HG03139 (cell line): ENCODE measurements at regions not wholly inside any gene's neighbourhood (a gene's known extent, or its start where the extent isn't known, plus 50 kb on each side); places are given as distances from the start of the nearest gene placed in this dataset.

Source experiments
- ATAC-seq: cut with Tn5 transposase; IDR thresholded peaks from one replicate; pipeline ENCODE4 v1.9.1; 2021; ENCODE audit not compliant: unreplicated experiment

DNA sequence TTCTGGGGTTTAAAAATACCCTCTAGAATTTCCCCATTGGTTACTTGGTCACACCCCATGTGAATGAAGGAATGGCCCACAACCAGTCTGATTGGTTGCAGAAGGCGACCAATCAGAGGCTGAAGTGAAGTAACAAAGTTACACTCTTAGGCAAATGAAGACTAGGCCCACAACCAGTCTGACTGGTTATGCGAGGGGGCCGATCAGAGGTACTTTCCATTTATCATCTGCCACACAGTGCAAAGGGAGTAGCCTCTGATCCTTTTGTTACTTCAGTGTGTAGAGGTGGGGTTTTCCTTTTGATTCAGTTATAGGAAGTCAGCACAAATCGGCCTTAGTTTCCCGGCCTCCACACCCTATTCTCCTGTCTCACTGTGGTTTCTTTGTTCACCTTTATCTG is 61.2 kb upstream of the SGK1 start:
- ATAC-seq = peak; percentile 70

DNA sequence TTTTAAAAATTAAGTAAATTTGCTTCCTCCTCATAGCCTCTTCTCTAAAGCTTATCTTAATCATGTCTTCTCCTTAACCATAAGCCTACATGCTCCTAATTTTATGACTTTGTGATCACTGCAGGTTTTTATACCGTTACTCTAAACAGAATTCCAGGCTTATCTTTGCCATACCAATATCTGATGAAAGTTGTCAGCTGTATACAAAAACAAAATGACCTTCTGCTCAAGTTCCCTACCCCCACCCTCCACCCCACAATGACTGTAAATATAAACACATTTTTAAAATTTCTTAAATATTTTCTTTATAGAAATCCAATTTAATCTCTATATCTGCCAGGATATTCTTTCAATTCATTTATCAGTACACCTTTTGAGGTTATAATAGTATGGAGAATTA is 60.5 kb upstream of the SGK1 start:
- ATAC-seq = no peak

DNA sequence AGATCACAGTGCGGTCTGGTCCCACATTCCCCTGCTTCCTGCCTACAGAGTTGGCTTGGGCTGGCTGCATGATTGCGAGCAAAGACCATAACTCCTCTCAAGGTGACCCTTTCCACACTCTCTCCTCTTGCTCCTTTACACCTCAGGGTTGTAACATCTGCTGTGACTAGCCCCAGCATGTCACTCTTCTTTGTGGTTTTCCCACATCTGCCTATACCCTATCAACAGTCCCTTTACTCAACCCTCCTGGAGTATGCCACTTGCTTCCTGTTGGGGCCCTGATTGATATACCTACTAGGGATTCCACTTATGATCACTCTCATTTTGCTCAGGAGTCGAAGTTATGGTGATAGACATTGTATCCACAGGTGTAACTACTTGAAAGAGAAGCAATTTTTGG is 58.9 kb upstream of the SGK1 start:
- no peak for ATAC-seq

DNA sequence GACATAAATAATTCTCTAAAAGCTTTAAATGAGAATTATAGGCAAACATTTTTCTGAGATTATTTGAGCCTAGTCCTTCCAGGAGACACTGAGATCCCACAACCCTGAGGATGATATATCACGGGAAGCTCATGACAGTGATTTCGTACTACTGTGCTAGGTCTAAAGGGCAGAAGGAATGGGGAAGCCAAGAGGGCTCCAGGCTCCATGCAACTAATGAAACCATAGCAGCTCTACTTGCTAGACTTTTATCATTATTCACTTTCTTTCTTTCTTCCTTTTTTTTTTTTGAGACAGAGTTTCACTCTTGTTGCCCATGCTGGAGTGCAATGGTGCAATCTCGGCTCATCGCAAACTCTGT is 57.3 kb upstream of the SGK1 start:
- no peak for ATAC-seq

DNA sequence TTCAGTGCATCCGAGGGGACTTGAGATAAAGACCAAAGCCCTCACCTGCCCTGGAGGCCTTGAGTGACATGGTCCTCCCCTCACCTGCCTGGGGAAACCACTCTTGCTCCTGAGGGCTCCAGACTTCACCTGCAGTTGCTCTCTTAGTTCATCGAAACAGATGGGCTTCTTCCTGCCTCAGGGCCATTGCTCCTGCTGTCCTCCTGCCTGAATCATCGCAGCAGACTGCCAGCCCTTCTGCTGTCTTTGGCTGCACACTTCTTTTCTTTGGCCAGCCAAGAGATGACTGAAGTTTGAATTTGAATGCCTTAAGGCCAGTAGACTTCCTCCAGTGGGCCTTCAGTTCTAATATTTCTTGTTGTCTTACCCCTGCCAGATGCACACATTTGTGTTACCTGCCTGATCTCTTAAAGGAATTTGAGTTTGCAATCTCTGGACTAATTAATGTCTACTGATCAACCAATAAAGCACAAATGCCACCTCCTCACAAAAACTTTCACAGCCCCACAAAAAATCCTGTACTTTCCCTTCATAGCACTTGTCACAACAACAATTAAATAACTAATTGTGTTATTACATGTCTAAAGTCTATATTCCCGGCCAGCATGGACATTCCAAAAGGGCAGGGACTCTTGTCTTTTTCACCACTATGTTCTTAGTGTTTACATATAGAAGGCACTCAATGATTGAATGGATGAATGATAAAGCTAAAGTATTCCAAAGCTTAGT is 56.7 kb upstream of the SGK1 start:
- no peak for ATAC-seq

DNA sequence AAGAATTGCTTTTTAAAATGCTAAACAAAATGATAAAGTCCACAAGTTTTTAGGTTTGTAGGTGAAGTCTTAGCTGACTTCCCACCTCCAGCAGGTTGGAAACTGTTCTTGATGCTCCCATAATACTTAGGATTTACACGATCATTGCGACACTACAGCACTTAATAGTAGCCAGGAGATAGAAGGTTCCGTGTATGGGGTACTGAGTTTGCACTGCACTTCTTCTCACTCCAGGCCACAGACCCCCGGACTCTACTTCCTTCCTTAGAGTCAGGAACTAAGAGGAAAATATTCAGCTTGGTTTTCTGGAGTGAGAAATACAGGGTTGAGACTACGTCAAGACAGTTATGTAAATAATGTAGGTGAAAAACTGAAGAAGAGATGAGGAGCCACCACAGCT is 56.1 kb upstream of the SGK1 start:
- ATAC-seq = no peak

DNA sequence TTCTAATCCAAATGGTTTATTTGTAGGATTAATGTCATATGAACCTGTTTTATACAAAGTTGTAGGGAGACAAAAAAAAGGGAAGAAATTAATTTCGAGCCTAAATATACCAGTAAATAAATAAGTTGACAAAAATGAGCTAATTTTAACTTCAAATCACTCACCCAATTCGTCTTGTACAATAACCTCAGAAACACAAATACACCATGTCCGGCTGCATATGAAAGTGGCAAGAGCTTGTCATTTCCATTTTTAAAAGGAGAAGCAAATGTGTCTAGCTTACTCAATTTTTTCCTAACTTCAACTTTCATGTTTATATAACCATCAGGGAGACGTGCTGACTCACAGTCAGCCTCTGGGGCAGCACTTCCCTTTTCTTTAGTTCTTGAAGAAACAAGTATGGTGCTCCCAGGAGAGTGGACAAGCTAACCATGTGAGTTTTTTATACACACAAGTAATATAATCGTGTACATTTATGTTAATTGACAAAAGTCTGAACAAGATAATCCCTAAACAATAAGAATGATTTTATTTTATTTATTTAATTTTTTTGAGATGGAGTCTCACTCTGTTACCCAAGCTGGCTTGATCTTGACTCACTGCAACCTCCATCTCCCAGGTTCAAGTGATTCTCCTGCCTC is 55.5 kb upstream of the SGK1 start:
- peak; percentile 78 for ATAC-seq

DNA sequence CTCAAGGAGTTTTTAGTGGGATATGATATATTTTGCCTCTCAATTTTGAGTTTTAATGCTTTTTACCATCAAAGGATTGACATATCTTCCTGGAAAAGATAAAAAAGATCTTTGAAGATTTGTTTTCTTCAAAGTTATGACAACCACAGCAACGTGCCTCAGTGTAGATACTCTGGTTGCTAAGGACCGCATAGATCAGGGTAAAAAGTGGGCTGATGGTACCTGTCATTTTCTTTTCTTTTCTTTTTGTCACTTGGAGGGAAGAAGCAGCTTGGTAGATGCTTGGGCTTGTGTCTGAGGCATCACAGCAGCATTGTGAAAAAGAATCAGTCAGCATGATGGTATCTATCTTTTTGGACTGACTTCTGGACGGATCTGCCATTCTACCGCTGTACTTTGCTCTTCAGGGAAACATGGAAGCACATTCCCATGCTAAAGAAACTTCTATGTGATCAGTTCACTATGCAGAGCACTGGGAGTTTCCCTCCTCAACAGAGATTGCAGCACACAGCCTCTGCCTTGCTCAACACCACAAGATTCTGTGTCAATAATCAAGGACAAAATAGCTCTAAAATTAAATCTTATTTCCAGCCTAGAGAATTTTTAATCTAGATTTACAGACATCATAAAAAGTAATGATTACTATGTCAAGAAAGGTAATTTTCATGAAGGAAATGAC is 54.8 kb upstream of the SGK1 start:
- ATAC-seq = no peak

DNA sequence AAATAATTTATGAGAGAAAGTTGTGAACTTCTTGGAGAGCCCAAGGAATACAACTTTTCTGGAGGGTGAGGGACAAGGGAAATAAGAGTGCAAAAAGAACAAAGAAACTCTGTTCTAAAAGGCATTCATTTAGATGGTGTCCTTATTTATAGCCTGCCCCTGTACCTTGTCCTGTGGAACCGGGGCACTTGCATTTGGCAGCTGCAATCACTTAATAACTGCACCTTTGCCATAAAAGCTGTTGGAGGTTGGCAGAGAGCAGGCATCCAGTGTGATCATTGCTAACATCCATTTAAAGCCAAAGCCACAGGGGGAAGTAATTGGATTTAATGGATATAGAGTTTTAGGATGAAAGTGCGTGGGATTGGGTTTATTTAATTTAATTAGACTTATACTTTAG is 50.8 kb upstream of the SGK1 start:
- no peak for ATAC-seq
